ENCODE measurements at regions not wholly inside any gene's neighbourhood (a gene's known extent, or its start where the extent isn't known, plus 50 kb on each side); places are given as distances from the start of the nearest gene placed in this dataset.
"Not testable (repeated sequence)": the region's sequence is repeated elsewhere in the genome, so short reads cannot be mapped to it uniquely, and the experiment has no call there.

DNA sequence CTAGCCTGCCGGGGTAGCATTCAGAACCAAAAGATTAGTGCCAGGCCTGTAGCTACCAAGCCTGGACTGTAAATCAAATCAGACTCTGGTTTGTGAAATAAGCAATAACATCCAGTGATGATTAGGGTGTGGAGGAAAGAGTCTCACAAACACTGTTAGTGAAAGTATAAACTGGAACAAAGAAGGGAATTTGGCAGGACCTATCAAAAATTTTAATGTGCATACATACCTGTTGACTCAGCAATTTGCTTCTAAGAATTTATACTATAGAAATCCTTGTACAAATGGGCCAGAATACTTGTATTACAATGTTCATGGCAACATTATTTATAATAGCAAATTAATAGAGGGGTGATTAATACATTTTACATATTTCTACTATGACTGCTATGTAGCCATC lies 109.8 kb upstream of the WARS2 start:
- Mint-ChIP-seq H3K27me3 (no peaks in the 10 kb centered on the region), H3K4me1 (no peaks in the 10 kb centered on the region), H3K27ac (no peak overlapping the region), H3K36me3 (ENCODE audit: low read depth) (no peaks in the 10 kb centered on the region), H3K9me3 (no peaks in the 10 kb centered on the region), H3K4me3 (no peak overlapping the region)
- ATAC-seq (ENCODE audit: low read depth) (no peak), DNase-seq (no peak)
- CTCF ChIA-PET, result no interaction called here
- TF ChIP-seq CTCF (IDR thresholded peaks at IDR 0.05), result no peak
- POLR2A ChIA-PET, result no interaction called here
- intact Hi-C loops (cut with micrococcal nuclease), result no loop called here

DNA sequence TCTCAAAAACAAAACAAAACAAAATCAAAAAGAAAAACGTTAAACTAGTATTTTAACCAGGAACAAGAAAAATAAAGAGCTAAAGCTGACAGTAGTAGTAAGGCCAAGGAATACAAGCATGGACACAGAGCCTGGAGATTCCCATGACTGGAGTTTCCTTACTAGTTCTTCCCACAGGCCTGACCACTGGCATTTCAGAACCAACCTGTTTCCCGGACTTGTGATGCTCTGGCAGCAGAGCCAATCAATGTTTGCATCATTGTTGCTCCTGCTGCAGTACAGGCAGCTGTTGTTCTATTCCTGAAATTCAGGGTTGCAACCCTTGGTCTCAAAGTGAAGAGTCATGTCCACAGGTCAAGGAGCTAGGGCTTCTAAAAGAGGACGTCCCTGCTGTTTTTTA lies 111.3 kb upstream of the WARS2 start:
- H3K27me3 Mint-ChIP-seq, result no peaks in the 10 kb centered on the region
- H3K4me1 Mint-ChIP-seq, result no peaks in the 10 kb centered on the region
- H3K27ac Mint-ChIP-seq, result no peak overlapping the region
- no peak for ATAC-seq (ENCODE audit: low read depth)
- no peaks in the 10 kb centered on the region for H3K36me3 Mint-ChIP-seq (ENCODE audit: low read depth)
- intact Hi-C loops (cut with micrococcal nuclease), result no loop called here
- ChIA-PET CTCF (no interaction called here), POLR2A (no interaction called here)
- DNase-seq, result no peak
- no peak for TF ChIP-seq CTCF (IDR thresholded peaks at IDR 0.05)
- no peak overlapping the region for H3K4me3 Mint-ChIP-seq
- no peaks in the 10 kb centered on the region for H3K9me3 Mint-ChIP-seq

DNA sequence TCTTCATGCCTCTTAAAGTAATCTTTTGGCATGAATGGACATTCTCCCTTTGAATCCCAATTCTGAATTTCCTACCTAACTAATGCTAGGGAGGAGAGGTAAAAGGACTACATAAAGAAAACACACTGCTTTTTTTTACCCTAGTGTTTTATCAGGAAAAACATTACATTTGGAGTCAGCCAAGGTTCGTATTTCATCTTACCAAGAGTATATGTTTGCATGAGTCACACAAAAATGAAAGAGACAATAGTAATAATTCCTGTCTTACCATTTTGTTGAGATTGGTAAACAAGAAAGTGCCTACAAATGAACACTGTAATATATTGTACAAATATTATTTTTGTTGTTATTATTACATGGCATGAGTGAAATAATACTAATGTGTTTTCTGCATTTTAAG lies 112.9 kb upstream of the WARS2 start:
- no peak for DNase-seq
- no peaks in the 10 kb centered on the region for H3K36me3 Mint-ChIP-seq (ENCODE audit: low read depth)
- H3K4me3 Mint-ChIP-seq, result no peak overlapping the region
- TF ChIP-seq CTCF (IDR thresholded peaks at IDR 0.05), result no peak
- ChIA-PET CTCF (no interaction called here), POLR2A (no interaction called here)
- intact Hi-C loops (cut with micrococcal nuclease), result no loop called here
- no peak for ATAC-seq (ENCODE audit: low read depth)
- H3K27me3 Mint-ChIP-seq, result no peaks in the 10 kb centered on the region
- no peak overlapping the region for H3K27ac Mint-ChIP-seq
- no peaks in the 10 kb centered on the region for H3K4me1 Mint-ChIP-seq
- peaks cover 5% of the 10 kb centered on the region for H3K9me3 Mint-ChIP-seq

DNA sequence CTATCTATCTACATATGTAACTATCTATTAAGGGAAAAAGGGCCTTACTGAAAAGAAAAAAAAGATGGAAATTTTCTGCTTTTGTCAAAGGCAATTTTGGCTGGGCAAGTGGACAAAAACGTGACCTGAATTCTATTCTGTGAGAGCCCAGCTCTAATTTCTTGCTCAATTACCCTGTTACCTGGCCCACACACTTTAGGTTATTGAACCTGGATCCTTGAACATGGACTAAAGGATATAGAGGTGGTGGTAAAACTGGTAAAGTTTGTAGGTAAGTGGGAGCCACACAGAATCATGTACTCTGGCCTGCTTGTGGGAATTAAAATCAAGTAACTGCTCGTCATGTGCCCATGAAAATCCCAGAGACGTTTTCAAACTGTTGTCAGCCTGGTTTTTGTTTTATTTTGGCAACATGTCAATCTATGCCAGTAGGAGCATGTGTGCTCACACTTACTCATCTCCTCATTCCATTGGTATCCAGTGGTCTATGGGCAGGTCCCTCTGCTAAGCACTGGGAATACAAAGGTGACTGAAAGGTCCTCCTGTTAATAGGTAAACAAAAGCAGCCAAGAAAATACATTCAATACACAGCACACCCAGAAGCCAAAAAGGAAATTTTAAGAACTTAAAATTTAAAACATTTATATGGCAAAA lies 113.7 kb upstream of the WARS2 start:
- intact Hi-C loops (cut with micrococcal nuclease), result no loop called here
- Mint-ChIP-seq H3K27ac (no peak overlapping the region), H3K27me3 (no peaks in the 10 kb centered on the region), H3K4me1 (no peaks in the 10 kb centered on the region), H3K9me3 (peaks cover 9% of the 10 kb centered on the region), H3K4me3 (no peak overlapping the region), H3K36me3 (ENCODE audit: low read depth) (no peaks in the 10 kb centered on the region)
- DNase-seq (no peak), ATAC-seq (ENCODE audit: low read depth) (no peak)
- CTCF ChIA-PET, result no interaction called here
- no peak for TF ChIP-seq CTCF (IDR thresholded peaks at IDR 0.05)
- POLR2A ChIA-PET, result no interaction called here

- ATAC-seq (ENCODE audit: low read depth); CTCF ChIA-PET; H3K9me3 Mint-ChIP-seq; H3K27me3 Mint-ChIP-seq; H3K27ac Mint-ChIP-seq; intact Hi-C loops (cut with micrococcal nuclease); DNase-seq; H3K4me1 Mint-ChIP-seq; POLR2A ChIA-PET; H3K36me3 Mint-ChIP-seq (ENCODE audit: low read depth); H3K4me3 Mint-ChIP-seq: not testable (repeated sequence)
Observed at GRCh38 chr1:119256089-119256488, 112.5 kb upstream of the HAO2 start.

DNA sequence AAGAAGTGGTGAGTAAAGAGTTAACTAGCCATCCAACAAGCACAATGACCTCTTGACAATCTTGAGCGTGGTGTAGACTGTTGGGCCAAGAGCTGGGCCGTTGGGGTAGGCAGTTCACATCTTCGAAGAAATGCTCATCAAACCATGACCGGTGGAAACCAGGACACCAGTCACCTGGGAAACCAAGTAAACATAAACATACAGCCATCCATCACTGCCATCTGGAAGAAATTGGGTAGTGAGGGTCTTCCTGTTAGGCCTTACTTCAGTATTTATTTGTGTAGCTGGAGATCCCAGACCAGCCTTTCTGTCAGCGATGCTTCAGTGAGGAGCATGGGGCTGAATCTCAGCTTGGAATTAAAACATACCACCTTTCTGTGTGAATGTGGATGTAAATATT lies 108.1 kb upstream of the HAO2 start:
- peaks cover 9% of the 10 kb centered on the region for H3K9me3 Mint-ChIP-seq
- CTCF ChIA-PET, result no interaction called here
- DNase-seq, result no peak
- POLR2A ChIA-PET, result no interaction called here
- intact Hi-C loops (cut with micrococcal nuclease), result no loop called here
- ATAC-seq (ENCODE audit: low read depth), result no peak
- no peaks in the 10 kb centered on the region for H3K27me3 Mint-ChIP-seq
- H3K4me3 Mint-ChIP-seq, result no peak overlapping the region
- no peaks in the 10 kb centered on the region for H3K36me3 Mint-ChIP-seq (ENCODE audit: low read depth)
- no peaks in the 10 kb centered on the region for H3K4me1 Mint-ChIP-seq
- H3K27ac Mint-ChIP-seq, result no peak overlapping the region
- no peak for TF ChIP-seq CTCF (IDR thresholded peaks at IDR 0.05)
